IPS-18c (cell line): ENCODE measurements at regions not wholly inside any gene's neighbourhood (a gene's known extent, or its start where the extent isn't known, plus 50 kb on each side); places are given as distances from the start of the nearest gene placed in this dataset.

ENCODE experiments used
- H3K4me3 ChIP-seq: 2 replicates; pipeline ENCODE4 v1.7.0; 2013; ENCODE audit warnings: low read depth, mild to moderate bottlenecking, low read length, moderate library complexity; ENCODE audit not compliant: insufficient read depth
- H3K9me3 ChIP-seq: one replicate; pipeline ENCODE4 v1.6.1; 2013; ENCODE audit warnings: mild to moderate bottlenecking, low read length, moderate library complexity; ENCODE audit not compliant: control insufficient read depth, insufficient read depth

DNA sequence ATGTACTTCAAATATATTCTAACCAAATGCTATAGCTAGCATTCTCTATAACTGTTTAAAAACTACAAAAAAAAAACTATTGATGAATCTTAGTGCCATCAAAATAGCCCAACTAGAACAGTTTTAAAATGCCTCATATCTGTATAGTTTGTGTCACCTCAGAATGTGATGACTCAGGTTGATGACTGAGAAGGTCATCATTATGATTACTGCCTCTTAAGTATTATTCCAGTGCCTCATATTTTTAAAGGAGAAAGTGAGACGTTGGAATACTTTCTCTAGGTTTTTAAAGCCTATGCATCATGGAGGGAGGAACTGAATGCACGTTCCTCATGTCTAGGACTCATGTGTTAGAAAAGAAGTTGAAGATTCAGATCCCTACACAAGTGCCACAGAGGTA lies 88.2 kb downstream of the TMA16 start:
- Histone ChIP-seq H3K9me3 (no peaks in the 10 kb centered on the region), H3K4me3 (no peak overlapping the region)

DNA sequence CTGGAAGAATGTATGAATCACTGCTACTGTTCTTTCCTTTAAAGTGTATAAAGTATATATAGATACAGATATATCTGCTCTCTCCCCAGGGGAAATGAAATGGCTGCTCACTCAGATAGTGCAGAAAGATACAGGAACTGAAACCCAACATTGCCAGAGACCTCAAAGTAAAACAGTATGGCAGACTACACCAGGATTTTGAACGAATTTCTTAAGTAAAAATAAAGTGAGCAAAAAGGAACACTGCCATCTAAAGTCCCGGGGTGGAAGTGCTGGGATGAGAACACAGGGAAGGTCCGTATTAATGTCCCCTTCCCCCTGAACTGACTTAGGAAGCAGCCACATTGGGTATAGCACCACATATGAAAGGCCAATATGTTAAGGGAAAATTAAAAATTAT lies 93.4 kb downstream of the TMA16 start:
- no peaks in the 10 kb centered on the region for H3K9me3 ChIP-seq

DNA sequence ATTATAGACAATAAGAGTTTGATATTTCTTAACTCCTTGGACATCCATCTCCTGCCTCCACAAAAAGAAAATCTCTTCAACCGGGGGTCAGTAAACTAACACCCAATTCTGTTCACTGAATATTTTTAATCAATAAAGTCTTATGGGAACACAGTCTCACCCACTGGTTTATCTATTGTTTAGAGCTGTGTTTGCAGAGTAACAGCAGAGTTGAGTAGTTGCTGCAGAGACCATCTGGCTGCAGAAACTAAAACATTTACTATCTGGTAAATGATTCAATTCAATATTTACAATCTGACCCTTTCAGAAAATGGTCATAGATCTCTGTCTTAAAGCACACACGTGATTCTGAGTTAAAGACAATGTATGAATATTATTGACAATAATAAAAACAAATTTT lies 94.0 kb downstream of the TMA16 start:
- H3K9me3 ChIP-seq: no peaks in the 10 kb centered on the region
- H3K4me3 ChIP-seq: no peak overlapping the region

More for the DNA sequence above, 93.4 kb downstream of the TMA16 start:
- H3K4me3 ChIP-seq: no peak overlapping the region

DNA sequence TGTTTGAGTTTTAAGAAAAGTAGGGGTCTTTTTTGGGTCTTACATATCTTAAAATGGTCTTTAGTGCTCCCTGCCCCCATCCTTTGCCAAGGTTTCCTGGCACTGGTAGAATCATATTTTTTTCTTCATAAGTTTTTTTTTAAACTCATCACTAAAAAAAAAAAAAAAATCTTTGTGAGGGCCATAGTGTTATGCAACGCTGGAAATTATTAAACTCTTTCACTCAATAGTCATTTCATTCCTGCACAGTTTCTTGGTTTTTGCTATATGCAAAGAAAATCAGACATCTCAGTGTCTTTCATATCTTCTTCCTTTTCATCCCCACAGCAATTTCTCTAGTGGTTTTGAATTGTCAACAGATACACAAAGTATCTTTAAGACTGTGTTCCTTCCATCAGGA lies 95.6 kb downstream of the TMA16 start:
- no peak overlapping the region for H3K4me3 ChIP-seq
- H3K9me3 ChIP-seq: no peaks in the 10 kb centered on the region

DNA sequence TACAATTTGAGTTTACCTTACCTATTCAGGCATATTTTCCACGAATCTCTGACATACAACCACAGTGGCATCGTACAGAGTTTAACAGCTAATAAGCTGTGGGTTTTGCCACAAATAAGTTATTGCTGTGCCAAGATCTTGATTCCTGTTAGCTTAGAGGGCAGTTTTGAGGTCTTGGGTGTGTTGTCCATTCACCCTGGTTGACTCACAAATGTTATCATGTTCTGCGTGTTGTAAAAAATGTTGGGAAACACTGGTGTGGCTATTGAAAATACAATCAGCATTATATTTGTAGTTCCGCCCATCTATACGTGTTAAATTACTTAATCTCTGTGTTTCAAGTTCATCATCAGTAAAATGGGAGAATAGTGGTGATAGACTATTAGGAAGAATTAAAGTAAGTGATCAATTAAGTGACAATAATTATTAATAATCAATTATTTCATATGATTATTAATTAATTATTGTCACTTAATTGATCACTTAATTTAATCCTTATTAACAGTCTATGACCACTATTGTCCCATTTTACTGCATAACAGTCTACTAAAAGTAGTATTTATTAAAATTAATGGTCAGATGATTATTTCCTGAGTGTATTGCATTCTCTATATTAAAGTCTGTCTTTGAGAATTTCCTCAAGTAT lies 96.3 kb downstream of the TMA16 start:
- H3K4me3 ChIP-seq: no peak overlapping the region
- no peaks in the 10 kb centered on the region for H3K9me3 ChIP-seq

DNA sequence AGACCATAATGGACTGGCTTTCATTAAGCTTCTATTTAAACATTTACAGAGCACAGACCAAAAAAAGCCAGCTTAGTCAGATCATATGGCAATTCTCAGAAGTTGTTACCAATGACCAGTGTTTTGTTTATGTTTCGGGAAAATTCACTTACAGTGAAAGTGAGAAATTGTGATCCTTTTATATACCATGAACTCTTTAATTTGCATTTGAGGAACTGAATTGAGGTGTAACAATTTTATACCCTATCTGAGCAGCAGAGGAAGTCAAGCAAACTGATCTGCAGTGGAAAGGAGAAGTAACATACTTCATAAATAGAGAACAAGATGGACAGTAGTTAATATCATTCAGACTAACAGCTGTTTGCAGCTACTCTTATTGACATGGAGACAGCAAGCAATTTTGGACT lies 97.1 kb downstream of the TMA16 start:
- no peaks in the 10 kb centered on the region for H3K9me3 ChIP-seq
- H3K4me3 ChIP-seq: no peak overlapping the region

DNA sequence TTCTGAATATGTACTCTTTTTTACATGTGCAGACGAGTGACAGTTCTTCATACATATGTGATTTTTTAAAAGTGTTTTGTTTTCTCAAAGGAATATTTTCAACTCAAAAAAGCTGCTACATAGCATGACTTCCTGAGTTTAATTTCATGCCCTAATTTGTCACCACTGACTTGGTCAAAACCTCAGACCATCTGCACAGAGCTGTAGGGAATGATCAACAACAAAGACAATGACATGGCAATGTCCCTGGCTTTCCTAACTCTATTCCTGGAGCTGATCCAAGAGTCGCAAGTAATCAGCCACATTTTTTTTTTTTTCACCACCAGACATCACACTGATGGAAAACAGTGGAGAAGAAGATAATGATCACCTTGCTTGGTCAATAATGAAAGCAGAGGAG lies 97.7 kb downstream of the TMA16 start:
- no peaks in the 10 kb centered on the region for H3K9me3 ChIP-seq
- H3K4me3 ChIP-seq: no peak overlapping the region

DNA sequence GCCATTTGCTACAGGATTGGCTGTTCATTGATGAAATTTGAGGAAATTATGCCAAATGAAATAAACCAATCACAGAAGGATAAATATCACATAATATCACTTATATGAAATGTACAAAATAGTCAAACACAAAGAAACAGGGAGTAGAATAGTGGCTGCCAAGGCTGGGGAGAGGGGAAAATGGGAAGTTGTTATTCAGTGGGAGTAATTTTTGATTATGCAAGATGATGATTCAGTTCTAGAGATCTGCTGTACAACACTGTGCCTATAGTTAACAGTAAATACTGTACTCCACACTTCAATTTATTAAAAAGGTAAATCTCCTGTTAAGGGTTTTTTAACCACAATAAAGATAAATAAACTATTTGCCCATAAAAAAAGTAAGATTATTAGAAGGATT lies 101.1 kb downstream of the TMA16 start:
- H3K4me3 ChIP-seq: no peak overlapping the region
- no peaks in the 10 kb centered on the region for H3K9me3 ChIP-seq

DNA sequence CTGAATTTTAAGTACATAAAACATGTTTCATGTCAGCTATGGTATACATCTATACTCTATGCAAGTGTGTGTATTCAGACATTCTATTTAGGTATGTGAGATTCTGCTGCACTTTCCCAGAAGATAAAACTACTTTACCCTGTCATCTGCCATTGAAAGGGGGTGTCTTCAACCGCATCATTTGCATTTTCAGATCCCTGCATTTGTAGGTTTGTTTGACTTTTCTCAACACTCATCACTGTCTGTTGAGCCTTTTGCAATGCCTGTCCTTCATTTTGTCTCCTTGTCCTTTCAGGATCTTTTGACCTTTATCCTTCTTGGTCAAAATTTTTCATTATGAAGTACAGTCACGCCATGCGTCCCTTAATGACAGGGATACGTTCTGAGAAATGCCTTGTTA lies 103.5 kb downstream of the TMA16 start:
- H3K9me3 ChIP-seq: no peaks in the 10 kb centered on the region
- no peak overlapping the region for H3K4me3 ChIP-seq

DNA sequence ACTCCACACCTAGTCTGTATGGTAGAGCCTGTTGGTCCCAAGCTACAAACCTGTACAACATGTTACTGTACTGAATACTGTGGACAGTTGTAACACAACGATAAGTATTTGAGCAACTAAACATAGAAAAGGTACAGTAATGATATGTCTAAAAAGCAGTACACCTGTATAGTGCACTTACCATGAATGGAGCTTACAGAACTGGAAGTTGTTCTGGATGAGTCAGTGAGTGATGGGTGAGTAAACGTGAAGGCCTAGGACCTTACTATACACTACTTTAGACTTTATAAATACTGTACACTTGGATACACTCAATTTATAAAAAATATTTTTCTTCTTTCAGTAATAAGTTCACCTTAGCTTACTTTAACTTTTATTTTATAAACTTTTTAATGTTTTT lies 104.0 kb downstream of the TMA16 start:
- no peak overlapping the region for H3K4me3 ChIP-seq
- H3K9me3 ChIP-seq: no peaks in the 10 kb centered on the region

DNA sequence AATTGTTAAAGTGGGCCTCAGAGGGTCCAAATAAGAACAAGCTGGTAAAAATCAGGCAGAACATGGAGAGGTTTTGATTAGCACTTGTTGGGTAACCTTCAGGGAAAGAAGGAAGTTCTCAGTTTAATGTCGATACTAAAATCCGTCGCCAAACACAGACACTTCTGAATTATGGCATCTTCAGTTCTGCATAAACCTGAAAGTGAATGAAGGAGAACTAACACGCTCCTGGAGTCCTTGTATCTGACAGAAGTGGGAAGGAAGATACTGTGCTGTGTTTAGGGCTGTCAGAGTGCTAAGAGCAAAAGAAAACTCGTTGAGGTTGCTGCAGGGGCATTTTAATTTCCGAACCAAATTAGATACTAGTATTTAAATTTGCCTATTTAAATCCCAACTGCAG lies 106.2 kb downstream of the TMA16 start:
- H3K4me3 ChIP-seq: no peak overlapping the region
- H3K9me3 ChIP-seq: no peaks in the 10 kb centered on the region

DNA sequence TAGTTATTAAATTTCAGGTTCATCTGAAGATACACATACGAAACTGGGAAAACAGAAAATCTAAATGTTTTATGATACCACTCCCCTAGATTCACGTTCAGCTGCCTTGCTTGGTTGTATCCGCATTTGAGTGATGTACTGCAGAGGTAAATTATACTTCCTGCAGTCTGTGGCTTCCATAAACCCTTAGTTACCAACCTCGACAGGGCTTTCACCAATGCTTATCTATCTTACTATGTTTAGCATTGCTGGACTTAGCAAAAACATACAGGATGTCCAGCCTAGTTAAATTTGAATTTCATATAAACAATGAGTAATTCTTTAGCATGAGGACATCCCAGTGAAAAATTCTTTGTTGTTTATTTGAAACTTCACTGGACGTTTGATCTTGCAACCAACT lies 108.8 kb downstream of the TMA16 start:
- no peak overlapping the region for H3K4me3 ChIP-seq
- H3K9me3 ChIP-seq: no peaks in the 10 kb centered on the region

DNA sequence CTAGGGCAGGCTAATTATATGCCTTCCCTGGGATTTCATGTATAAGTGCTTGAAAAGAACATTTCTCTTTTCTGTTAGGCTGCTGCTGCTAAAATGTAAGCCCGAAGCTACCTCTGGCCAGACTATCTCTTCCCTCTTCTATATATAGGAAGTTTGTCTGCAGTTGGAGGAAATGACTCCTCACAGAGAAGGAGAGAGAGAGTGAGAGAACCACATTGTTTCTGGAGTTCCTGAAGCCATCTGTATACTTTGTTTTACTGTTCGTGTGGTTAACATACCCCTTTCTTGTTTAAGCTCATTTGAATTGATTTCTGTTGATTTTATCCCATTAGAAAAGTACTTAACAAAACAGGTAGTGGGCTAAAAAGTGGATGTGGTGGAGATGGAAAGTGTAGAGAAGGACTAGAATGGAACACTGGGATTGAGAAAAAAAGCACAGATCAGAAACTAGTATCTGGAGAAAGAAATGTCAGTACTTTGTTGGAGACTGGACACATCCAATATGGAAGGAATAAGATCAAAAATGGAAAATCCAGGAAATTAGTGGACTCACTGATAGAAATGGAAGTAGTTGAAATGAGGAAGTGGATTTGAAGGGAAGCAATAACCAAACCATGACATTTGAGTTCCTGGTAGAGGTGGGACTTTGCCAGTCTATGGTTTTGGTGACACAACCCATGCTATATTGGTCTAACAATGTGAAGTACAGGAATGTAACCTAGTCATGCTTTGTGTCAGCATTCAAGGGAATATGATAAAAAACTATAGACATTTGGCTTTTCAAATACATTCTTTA lies 112.6 kb downstream of the TMA16 start:
- Histone ChIP-seq H3K4me3 (no peak overlapping the region), H3K9me3 (no peaks in the 10 kb centered on the region)

DNA sequence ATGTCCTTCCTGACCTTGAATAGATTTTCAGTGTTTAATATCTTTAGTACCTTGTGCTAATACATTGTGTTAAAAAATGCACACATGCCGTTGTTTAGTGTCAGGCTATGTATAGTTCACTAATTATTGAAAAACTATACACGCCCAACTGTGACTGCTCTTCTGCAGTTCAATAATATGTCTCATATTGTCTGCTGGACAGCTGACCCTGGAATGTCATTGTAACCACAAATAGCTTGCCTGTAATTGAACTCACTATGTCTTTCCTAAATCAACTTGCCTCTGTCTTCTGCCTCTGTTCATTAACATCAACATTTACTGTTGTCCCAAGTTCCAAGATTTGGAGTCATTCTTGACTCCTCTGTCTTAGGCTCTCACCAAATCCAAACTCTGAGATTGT lies 114.5 kb downstream of the TMA16 start:
- Histone ChIP-seq H3K9me3 (no peaks in the 10 kb centered on the region), H3K4me3 (no peak overlapping the region)

DNA sequence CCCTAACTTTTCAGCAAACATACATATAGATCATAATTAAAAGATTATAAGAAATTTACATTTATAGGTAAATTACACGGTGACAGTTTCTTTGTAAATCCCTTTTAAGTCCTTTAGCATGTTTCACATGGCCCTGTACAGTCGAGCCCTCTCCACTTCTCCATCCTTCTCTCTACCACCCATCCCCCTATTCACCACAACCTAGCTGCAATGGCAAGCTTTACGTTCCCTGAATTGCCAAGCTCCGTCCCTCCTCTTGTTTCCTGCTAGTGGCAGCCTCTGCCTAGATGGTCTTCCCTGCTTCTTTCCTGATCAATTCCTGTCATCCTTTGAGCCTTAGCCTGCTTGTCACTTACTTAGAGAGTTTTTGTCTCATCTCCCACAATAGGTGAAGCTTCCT lies 116.2 kb downstream of the TMA16 start:
- H3K4me3 ChIP-seq: no peak overlapping the region
- no peaks in the 10 kb centered on the region for H3K9me3 ChIP-seq

DNA sequence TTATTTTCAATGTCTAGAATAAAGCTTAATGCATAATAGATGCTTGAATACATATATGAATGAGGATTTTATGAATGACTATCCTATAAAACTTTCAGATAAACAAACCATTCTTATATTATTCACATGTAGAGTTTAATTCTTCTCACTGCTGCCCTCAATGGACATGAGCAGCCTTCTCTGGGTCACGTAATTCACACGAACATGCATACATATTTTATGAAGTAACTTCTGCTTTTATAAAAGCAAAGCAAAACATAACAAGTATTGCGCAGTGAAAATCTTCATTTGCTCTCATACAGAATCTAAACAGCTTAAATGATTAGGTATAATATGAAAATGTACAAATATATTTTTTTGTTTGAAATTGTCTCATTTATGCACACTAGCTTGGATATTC lies 116.7 kb downstream of the TMA16 start:
- Histone ChIP-seq H3K4me3 (no peak overlapping the region), H3K9me3 (no peaks in the 10 kb centered on the region)

DNA sequence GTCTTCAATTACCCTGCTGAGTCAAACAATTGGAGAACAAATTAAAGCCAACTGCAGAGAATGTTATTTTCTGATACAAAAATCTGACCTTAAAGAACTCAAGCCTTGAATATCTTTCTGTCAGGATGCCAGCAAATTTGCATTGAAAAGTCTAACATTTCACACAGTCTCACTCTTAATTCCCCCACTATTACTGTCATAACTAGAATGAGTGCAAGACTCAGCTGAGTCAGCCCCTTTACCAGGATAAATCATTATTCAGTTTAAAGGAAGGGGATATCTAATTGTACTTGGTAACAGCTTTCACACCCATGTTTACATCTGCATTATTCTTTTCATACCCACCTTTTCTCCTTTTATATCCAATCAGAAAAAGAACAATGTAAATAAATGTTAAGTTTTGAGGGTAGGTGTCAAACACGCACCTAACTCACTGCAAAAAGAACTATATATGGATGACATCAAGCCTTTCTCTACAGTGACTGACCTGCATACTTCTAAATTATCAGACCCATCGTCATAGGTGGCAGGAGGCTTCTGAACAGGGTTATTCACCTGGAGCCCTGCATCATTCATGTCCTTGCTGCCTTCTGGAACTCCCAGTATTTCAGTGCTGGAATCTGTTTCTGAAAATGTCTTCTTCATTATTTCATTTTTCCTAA lies 117.4 kb downstream of the TMA16 start:
- Histone ChIP-seq H3K4me3 (no peak overlapping the region), H3K9me3 (no peaks in the 10 kb centered on the region)

DNA sequence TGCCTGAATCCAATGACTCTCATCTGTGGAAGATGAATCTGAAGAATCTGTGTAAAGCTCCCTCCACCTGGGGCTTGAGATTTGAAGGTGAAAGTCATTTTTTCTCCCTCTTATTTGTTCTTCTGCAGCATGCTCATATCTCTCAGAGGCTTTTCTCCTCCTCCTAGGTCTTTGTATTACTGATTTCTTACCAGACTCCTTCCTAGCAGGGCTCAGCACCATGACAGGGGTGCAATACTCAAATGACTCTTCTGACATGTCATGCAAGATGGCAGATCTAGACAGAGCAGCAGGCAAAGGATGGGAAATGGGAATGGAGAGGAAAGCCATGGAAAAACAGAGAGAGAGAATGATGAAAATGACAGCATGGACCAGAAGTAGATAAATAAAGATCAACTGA lies 118.3 kb downstream of the TMA16 start:
- Histone ChIP-seq H3K4me3 (no peak overlapping the region), H3K9me3 (no peaks in the 10 kb centered on the region)
